ENCODE measurements at regions not wholly inside any gene's neighbourhood (a gene's known extent, or its start where the extent isn't known, plus 50 kb on each side); places are given as distances from the start of the nearest gene placed in this dataset.

DNA sequence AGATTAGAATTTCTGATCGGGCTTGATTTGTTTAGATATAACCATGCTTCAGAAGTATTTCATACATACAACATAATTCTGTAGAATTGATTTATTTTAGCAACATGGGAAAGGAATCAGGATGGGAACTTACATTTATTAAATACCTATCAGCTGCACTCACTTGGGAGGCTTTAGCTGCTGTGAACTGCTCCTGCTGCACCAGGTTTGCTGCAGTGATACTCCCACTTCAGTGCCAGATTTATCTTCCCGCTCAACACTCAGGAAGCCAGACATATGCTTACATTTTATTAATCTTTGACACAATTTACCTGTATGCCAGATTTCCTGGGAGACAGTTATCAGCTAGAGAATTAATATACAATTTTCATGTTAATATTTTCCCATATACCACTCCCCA lies 64.0 kb upstream of the PLCXD3 start:
- no peak overlapping the region for H3K27ac ChIP-seq
- no peak overlapping the region for H3K4me3 ChIP-seq
